ENCODE measurements at regions not wholly inside any gene's neighbourhood (a gene's known extent, or its start where the extent isn't known, plus 50 kb on each side); places are given as distances from the start of the nearest gene placed in this dataset.

- no peak overlapping the region for H3K4me3 ChIP-seq (replicated peaks in 1 of 3; ENCODE audit: insufficient read depth in 1 of 3, low read depth in 2 of 3, low read length in 3 of 3)
- DNase-seq (ENCODE audit: low spot score) (no peak), ATAC-seq (no peak), FAIRE-seq (no peak)
- ChIA-PET CTCF (ENCODE audit: low intra/inter-chr PET ratio, low total read pairs) (no interaction called here), POLR2A (no interaction called here)
- H3K27me3 ChIP-seq (ENCODE audit: control insufficient read depth in 1 of 2, insufficient read depth in 2 of 2, low read length in 2 of 2), result no peaks in the 10 kb centered on the region; a peak in 1 of 5 replicates
- intact Hi-C loops (cut with micrococcal nuclease; ENCODE audit: unreplicated experiment) (no loop called here), in situ Hi-C loops (cut with HindIII; ENCODE audit: extremely low pct_ligation_motif_present, low pct_unique_long_range_greater_than_20kb) (no loop called here)
- no peaks in the 10 kb centered on the region for H3K4me1 ChIP-seq (ENCODE audit: insufficient read depth, low read length)
- H3K9me3 ChIP-seq (ENCODE audit: low read length), result no peaks in the 10 kb centered on the region
- H3K27ac ChIP-seq (ENCODE audit: extremely low read length, insufficient read depth, low read length), result no peak overlapping the region
- H2AFZ ChIP-seq (ENCODE audit: low read length), result no peak overlapping the region
- H3K9ac ChIP-seq (ENCODE audit: insufficient read depth, low read depth, low read length), result no peak overlapping the region
- TF ChIP-seq CEBPB (IDR thresholded peaks at IDR 0.05; ENCODE audit: borderline replicate concordance, low read depth, low read length), result no peak
- no peak for TF ChIP-seq SPEN (CRISPR knock-in tag; IDR thresholded peaks at IDR 0.05; ENCODE audit: low read depth)
- no peak for TF ChIP-seq AHDC1 (CRISPR knock-in tag; IDR thresholded peaks at IDR 0.05; ENCODE audit: borderline replicate concordance)
- no peak for TF ChIP-seq PLSCR1 (CRISPR knock-in tag; IDR thresholded peaks at IDR 0.05; ENCODE audit: borderline replicate concordance)
- no peak for TF ChIP-seq PAX8 (CRISPR knock-in tag; IDR thresholded peaks at IDR 0.05; ENCODE audit: borderline replicate concordance)
- TF ChIP-seq ZNF296 (CRISPR knock-in tag; conservative IDR thresholded peaks at IDR 0.05), result no peak
- no peak for TF ChIP-seq SYNCRIP (IDR thresholded peaks at IDR 0.05; ENCODE audit: insufficient read depth, low read depth, low read length)
- TF ChIP-seq CHCHD3 (CRISPR knock-in tag; IDR thresholded peaks at IDR 0.05), result no peak
- TF ChIP-seq ZNF792 (CRISPR knock-in tag; IDR thresholded peaks at IDR 0.05), result no peak
- TF ChIP-seq HOXA5 (CRISPR knock-in tag; IDR thresholded peaks at IDR 0.05), result no peak
- TF ChIP-seq MAZ (IDR thresholded peaks at IDR 0.05; ENCODE audit: borderline replicate concordance, low read depth, low read length), result no peak
- no peak for TF ChIP-seq MAZ (CRISPR knock-in tag; IDR thresholded peaks at IDR 0.05; ENCODE audit: low read depth)
- TF ChIP-seq ZZZ3 (CRISPR knock-in tag; IDR thresholded peaks at IDR 0.05; ENCODE audit: borderline replicate concordance), result no peak
- TF ChIP-seq ZNF577 (CRISPR knock-in tag; IDR thresholded peaks at IDR 0.05; ENCODE audit: borderline replicate concordance, low read depth), result no peak
- TF ChIP-seq ZNF772 (CRISPR knock-in tag; IDR thresholded peaks at IDR 0.05), result no peak
- no peak for TF ChIP-seq AGO1 (IDR thresholded peaks at IDR 0.05; ENCODE audit: low read depth, low read length, poor library complexity, severe bottlenecking)
- no peak for TF ChIP-seq ZBTB25 (CRISPR knock-in tag; IDR thresholded peaks at IDR 0.05)
- no TSS peak for BruUV-seq (replicated peaks)
- no peaks in the 10 kb centered on the region for H3K36me3 ChIP-seq (replicated peaks in 1 of 2; ENCODE audit: control insufficient read depth in 1 of 2, insufficient read depth in 2 of 2, low read length in 2 of 2)
- no peaks in the 10 kb centered on the region for H3K79me2 ChIP-seq (ENCODE audit: insufficient read depth, low read length)
- 21% methylated on average over 9 of the region's 9 CpGs for WGBS (ENCODE audit: low lambda C conversion rate)
- no peak overlapping the region for H3K4me2 ChIP-seq (ENCODE audit: low read depth, low read length)
- no peaks in the 10 kb centered on the region for H4K20me1 ChIP-seq (ENCODE audit: insufficient read depth, low read length)
Measured at GRCh38 chr10:57513637-57514036, 754.1 kb downstream of the IPMK start.

Measured in HepG2 (cell line).